ENCODE measurements at regions not wholly inside any gene's neighbourhood (a gene's known extent, or its start where the extent isn't known, plus 50 kb on each side); places are given as distances from the start of the nearest gene placed in this dataset.

DNA sequence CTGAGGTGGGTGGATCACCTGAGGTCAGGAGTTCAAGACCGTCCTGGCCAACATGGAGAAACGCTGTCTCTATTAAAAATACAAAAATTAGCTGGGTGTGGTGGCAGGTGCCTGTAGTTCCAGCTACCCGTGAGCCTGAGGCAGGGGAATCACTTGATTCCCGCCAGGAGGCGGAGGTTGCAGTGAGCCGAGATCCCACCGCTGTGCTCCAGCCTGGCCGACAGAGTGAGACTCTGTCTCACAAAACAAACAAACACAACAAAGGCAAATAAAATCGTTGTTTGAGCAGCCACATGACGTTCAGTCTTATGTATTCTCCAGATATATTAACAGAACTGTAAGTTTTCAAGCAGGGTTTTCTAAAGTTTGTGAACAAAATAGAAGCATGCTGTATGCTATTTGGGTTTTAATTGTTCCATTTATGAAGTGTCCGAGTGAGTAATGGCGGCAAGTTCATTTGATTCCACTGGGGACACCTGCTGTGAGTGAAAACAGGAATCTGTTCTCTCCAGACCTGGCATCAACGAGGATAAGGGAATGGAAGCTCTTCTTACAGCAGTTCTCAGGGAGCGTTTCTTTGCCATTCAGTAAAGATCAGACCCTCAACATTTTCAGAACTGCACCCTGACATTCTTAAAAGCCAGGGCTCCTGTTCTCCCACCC is 122.5 kb upstream of the PITRM1 start:
- no peak for DNase-seq

DNA sequence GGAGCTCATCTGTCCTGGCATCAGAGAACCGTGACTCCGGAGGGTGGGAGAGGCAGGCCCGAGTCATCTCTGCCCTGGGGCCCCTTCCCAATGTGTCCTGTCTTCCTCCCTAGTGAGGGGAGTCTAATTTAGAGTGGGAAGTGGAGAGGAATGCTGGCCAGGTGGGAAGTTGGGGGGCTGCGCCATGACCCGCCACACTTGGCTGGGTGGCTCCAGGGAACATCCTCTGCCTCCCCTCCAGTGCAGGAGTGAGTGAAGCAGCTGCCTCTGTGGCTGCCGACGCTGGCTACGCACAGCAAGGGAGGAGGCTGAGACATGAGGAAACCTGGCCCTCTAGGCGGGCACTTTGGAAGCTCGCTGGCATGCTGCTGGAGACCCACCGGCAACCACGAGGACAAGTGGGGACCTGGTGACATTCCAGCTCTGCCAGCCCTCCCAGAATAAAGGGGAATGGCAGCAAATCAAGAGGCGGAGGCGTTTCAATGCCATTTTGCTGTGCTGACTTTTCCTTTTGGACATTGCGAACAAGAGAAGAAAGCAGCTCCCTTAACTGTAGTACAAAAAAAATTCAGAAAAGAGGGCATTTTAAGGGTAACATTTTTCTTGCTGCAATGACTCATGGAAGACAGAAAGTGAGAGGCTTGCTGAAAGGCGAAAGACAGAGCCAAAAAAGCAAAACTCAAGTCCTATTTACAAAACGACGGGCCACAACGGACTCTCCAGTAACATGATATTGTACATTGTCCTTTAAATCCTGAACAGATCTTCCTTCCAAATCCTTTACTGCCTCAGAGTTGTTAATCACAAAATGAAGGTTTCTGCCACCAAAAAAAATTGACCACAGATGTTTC is 121.2 kb upstream of the PITRM1 start:
- peak; percentile 73 for DNase-seq

DNA sequence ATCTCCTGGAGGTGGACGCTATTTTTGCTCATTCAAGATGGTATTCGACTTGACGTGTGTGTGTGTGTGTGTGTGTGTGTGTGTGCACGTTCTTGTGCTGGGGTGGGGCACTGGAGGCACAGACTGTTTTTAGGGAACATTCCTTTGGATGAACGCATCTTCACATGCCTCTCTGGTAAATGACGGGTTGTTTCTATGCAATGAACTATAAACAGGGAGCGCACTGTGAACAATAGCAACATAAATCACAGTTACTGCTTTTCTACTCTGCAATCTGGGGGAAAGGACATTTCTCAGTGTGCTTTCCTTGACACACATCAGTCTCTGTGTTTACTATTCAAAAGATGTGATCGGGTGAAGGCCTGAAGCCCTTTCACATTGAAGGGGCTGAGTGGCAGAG is 120.1 kb upstream of the PITRM1 start:
- peak; percentile 20 for DNase-seq

DNA sequence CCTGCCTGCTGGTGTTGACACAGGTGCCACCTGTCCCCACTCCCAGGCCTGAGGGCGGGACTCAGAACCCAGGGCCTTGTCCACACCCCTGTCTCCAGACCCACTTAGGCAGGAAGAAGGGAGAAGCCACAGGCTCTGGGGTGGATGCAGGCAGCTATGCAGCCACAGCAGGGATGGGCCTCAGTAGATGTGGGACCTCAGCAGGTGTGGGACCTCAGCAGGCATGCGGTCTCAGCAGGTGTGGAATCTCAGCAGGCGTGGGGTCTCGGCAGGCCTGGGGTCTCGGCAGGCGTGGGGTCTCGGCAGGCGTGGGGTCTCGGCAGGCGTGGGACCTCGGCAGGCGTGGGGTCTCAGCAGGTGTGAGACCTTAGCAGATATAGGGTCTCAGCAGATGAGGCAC is 118.0 kb upstream of the PITRM1 start:
- DNase-seq = no peak

DNA sequence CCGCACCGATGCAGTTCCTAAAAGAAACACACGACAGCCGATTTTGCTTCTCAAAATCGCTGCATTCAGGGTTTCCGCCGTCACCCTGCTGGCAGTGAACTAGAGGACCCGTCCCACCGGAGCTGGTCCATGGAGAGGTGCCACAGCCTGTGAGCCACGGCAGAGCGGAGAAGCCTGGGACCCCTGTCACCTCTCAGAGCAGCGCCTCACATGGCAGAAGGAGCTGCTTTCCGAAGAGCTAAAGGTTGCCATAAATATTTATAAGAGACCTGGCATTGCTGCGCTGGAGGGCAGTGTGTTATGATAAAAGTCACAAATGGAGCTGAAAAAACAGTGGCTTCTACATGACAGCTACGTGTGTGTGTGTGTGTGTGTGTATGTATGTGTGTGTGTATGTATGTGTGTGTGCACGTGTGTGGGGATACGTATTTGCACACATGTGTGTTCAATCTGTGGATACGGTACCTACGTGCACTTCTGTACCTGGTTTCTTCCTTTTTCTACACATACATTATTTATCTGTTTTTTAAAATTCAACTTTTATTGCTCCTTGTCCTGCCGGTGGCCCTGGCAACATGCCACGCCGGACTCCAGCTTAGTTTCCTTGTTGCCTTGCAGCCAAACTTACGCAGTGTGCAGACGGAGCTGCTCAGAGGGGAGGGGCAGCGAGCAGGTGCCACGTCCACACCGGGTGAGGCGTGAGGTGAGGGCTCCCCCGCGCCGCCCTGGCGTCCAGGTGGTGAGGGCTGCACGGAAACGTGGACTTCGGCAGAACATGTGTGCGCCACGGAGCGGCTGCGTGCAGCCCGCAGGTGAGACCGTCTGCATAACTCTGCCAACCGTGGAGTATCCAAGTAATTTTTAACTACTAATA is 115.2 kb upstream of the PITRM1 start:
- no peak for DNase-seq

DNA sequence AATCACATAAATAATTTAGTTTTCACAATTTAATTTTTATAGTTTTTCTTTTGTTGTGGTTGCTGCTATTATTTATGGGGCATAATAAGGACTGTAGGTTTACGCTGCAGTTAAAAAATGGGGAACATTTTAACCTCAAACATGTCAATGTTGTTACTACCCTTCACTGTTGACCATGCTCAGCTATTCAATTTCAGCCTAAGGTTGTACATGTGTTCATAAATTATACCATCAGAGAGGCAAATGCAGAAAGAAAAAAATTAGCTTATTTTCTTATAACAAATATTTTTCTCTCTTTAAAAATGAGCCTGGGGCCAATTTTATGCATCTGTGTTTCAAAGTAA is 110.1 kb upstream of the PITRM1 start:
- DNase-seq = no peak

DNA sequence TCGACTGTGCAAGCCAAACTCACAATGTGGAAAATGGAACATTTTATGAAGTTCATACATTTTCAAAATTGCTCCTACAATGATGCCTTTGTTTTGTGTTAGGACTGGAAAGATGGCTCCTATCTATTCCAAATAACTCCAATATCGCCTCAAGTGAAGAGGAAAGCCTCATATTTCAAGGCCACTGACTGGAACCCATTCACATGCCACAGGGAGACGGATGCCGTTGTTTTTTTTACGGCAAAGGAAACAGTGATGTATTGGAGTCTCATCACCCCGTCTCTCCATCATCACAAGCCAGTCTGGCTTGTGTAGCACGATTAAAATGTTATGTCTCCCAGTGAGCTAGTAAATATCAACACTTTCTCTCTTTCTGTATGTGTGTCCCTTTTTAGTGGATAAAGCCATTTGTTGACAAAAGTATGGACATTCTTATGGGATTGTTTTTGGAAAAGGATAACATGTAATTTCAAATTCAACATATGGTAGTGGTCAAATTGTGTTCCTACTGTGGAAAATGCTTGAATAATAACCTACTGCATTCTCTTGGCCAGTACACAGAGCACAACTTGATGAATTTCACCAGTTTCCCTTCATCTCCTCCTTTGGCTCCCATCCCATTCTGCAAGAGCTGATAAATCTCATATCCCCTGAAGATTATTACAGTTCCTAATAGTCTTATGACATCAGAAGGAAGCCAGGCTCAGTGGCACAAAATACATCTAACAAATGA is 109.5 kb upstream of the PITRM1 start:
- no peak for DNase-seq

DNA sequence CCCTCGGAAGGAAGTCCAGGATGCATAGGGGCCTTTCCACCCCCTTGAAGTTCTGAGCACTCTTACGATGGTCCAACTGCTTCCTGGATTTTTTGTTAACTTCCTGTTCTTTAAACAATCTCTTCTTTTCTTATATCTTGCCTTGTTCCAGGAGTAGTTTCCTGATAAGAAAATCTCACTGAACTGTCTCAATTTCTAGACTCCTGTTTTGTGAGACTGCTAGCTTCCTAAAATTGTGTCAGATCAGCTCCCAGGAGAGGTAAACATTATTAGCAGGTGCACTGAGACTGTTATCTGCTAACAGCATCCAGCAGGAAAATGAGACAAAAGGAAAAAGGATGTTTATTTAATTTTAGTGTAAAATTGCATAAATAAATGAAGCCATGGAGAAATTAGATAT is 106.2 kb upstream of the PITRM1 start:
- no peak for DNase-seq

DNA sequence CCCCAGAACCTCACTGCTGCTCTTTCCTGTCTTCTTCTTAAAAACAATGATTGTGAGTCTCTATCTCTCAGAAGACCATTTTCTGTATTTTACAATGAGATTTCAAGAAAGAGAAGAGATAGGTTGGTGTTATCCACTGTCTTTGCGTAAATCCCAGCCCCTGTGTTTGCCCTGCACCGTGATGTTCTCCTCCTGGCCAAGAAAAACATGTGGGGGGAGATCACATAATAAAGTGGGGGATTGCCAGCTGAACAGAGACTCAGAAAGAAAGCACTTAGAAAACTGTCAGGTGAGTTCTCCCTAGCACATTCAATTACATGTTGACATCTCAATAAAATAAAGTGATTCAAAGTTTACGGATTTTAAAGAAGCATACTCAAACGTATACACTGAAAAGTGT is 105.0 kb upstream of the PITRM1 start:
- DNase-seq = no peak

DNA sequence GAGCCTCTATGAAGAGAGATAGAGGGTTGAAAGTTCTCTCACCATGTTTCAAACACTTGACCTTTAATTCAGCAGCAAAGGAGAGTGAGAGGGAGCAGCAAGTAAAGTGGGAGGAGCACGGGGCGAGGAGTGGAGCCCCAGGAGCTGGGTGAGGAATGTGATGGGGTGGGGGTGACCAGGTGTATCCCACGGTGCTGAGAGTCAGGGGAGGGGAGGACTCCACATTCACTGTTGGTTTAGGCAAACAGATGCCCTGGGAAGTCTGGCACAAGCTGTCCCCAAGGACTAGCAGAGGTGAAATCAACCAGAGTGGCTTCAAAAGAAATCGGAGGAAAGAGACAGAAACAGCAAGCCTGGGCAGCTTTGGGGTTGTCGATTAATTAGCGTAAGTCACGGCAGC is 101.8 kb upstream of the PITRM1 start:
- no peak for DNase-seq

DNA sequence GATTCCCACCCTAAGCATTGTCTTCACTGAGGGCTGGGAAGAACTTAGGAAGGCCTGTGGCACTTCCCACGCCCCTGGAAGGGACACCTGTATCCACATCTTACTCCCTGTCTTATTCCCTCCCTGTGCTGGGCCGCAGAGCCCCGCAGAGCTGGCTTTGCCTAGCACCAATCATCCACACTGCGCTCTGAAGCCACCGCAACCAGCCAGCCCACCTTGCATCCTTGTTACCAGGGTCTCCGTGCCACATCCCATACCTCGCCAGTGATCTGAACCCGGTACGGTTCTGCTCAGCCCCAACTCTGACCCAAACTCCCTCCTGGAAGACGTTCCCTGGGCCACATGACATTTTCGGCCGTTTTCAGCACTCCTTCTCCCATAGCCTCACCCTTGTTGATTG is 101.4 kb upstream of the PITRM1 start:
- no peak for DNase-seq

DNA sequence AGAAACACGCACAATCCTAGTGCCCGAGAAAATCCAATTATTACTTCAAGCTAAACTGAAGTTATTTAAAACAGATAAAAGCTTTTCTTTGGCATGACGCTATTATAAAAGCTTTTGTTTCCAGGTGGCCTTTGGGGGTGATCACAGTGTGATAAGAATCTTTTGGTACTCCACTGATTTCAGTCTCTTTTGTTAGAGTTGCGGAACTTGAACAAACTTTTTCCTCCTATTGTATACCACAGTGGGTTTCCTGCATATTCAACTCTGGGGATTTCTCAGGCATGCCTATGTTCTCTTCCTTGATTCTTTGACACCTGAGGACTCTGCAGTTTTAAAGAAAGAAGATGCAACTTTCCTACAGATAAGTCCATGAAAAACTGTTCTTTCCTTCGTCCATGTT is 99.7 kb upstream of the PITRM1 start:
- no peak for DNase-seq

DNA sequence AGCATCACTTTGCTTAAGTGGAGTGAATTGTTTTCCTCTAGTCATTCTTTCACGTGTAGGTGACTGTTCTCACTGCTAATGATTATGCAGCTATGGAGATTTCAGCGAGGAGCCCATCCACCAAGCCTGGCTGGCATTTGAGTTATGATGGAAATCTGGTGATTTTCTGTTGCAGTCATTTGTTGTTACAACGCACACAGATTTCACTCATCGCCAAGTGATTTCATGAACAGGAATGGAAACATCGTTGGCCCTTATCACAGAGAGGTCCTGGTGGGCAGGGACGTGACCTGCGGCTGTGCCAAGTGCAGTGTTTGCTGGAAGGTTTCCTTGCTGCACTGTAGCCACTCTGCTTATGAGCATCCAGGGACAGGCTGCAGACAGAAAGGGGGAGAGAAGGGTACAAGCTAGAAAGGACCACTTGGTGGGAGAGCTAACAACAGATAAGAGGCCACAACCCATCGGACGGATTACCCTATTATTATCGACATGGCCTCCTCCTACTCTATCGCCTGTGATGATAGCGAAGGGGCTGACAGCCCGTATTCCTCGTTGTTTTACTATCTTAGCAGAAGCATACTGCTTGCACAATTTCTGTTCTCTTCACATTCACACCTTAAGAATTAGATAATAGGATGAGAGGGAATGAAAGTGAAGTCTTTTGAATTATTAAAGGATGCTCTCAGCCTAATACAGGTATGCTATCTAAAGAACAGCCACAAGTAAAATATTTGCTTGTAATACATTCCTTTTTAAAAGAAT is 99.0 kb upstream of the PITRM1 start:
- DNase-seq = no peak

DNA sequence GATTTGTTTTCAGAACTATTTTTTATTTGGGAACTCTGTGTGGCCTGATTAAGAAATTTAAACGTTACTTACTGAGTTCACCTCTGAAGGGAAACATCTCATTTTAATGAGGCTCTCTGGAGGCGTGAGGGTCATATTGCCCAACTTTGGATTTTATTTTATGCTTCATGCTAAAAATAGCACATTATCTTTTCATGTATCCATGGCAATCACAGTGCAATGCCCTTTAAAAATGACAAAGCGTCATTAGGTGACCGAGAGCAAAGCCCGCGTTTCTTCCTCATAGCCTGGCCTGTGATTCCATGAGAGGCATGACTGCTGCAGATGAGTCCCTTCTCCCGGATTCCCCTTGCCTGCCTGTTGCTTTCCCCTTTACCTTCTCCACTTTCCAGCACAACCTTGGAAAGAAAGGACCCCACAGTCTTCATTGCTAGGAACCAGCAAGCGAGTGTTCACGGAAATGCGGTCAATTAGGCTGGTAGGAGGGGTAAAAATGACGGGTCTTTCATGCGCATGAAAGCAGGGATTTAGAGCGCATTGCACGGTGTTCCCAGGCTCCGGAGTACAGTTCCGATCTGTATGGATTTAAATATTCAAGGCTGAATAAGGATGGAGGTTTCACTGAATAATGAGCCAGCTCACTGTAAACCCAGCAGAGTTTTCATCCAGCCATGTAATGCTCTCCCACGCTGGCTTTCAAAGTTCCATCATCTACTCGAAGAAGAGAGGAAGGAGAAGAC is 98.2 kb upstream of the PITRM1 start:
- DNase-seq = no peak

DNA sequence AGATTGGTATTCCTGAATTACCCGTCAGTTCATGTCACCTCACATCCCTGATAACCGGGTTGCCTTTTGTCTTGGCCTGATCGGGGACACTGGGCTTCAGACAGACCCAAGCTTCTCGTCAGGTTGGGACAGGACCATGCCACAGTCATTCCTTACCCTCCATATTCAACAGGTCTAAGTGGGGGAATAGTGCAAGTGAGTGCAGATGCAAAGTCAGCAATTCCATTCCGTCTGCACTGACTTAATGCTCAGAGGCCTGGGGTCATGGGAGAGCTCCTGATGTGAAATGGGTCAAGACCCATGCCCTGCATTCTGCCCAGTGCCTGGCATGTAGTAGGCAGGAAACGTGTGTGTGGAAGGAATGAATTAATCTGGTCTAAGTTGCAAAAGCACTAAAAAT is 95.4 kb upstream of the PITRM1 start:
- no peak for DNase-seq

DNA sequence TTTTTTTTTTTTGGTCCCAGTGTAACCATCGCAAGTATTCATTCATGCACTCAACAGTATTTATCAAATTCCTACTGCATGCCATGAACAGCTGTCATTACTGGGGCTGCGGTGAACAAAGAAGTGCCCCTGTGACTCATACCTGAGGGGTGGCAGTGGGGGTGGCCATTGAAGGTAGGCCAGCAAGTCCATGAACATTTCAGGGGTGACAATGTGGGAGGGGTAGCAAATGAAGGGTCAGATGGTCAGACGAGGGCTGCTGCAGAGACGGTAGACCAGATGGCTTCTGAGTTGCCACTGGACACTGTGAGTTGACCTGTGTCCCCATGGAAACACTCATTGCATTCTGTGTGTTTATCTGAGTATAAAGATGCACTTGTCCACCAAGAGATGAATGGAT is 92.5 kb upstream of the PITRM1 start:
- DNase-seq = no peak

DNA sequence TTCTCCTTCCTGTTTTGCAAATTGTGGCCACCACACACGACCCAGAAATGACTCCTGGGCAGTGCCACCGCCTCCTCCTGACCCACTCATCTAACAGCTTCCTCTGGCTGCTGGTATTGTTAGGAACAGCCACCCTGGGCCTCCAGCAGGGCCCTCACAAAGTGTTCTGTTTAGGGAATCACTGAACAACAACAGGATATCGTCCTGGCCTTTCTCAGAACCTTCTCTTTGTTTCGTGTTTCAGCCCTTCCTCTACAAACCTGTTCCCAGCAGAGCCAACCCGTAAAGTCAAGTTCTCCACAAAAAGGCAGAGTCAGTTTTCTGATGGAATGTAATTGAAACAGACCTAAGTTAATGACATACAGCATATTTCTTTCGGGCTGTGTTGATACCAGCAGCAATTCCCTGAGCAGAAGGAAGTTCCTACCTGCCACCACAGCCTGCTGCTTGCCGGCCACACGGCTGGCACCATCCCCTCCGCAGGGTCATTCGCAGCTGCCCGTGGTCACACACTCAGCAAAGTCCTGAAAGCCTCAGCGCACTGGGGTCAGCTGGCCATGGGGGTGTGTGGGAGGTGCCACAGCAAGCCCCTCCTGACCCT is 91.7 kb upstream of the PITRM1 start:
- no peak for DNase-seq

DNA sequence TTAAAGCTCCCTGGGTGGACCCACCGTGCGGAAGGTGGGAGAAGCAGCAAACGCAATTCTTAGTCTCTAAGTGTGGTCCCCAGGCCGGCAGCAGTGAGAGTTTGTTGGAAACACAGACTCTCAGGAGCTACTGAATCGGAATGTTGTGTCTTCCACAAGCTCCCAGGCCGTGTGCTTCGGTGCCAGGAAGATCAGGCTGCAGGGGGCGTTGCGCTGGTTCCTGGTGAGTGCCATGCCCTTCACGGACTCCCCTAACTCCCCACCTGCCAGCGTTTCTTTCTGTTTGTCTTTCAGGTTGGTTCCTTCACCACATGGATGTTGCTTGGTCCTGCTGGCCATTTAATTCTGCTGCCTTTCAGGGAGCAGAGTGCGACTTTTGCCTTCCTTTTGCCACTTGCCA is 91.2 kb upstream of the PITRM1 start:
- DNase-seq = no peak

DNA sequence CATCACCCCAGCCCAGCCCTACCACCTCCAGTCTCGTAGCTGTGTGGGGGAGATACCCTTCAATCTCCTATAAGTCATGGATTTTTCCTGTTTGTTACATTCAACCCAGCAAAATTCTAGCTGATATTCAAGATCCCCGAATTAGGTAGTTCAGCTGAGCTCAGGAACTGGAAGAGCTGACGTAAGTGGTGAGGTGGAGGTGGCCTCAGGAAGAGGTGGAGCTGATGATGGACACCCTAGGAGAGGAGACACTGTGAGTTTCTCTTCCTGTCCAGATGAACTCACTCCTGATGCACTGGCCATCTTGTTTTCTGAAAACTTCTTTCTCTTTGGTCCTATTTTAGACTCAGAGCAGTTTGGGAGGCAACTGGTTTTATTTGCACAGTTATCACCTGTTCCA is 90.5 kb upstream of the PITRM1 start:
- DNase-seq = no peak

DNA sequence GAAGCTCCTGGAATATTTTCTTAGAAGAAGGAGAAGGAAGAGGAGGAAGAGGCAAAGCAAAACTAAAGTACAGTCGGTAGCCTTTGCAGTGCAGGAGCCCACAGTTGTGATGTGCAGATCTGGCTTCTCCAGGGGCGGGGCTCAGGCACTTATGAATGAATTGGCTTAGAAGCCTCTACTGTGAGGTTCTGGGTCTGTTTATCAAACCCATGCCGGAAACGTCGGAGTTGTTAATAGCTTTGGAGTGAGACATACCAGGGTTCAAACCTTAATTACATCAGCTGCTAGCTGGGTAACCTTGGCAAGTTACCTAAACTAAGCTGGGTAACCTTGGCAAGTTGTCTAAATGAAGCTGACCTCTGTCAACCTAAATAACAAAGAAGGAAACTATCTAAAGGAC is 89.3 kb upstream of the PITRM1 start:
- DNase-seq = no peak
